Panc1 (cell line): ENCODE measurements at regions not wholly inside any gene's neighbourhood (a gene's known extent, or its start where the extent isn't known, plus 50 kb on each side); places are given as distances from the start of the nearest gene placed in this dataset.

Source experiments
- ATAC-seq: fragments of 200-7000 bp; cut with Tn5 transposase; 2 replicates; pipeline ENCODE4 v1.9.1; 2020; ENCODE audit warnings: mild to moderate bottlenecking, moderate library complexity
- BruUV-seq: library from RNA; stranded (reverse); fragments of 400-500 nt; replicated peaks from 2 replicates; lab custom pipeline; 2021; lab: Mats Ljungman, UMichigan
- CTCF ChIA-PET: fragments of 300-600 bp; sonication (Branson Sonifier 250); formaldehyde crosslinking; loops from one replicate; lab custom pipeline; 2022; ENCODE audit warnings: antibody characterized with exemption; lab: Charles Lee
- POLR2A ChIA-PET: fragments of 300-600 bp; sonication (Branson Sonifier 250); formaldehyde crosslinking; loops from one replicate; lab custom pipeline; 2022; ENCODE audit warnings: antibody characterized with exemption; lab: Charles Lee
- DNase-seq: peaks from one replicate; pipeline ENCODE4 v3.0.0-alpha.2; 2010; ENCODE audit warnings: low read depth, low spot score
- H3K27ac ChIP-seq: 2 replicates; pipeline ENCODE4 v1.5.1; 2011; ENCODE audit warnings: mild to moderate bottlenecking, low read length, inconsistent platforms
- H3K27me3 ChIP-seq: fragments of 200-500 bp; sonication (Bioruptor generic); 2 replicates; pipeline ENCODE4 v1.6.0; 2014; ENCODE audit warnings: low read length, inconsistent platforms; ENCODE audit not compliant: control insufficient read depth, insufficient read depth
- H3K36me3 ChIP-seq: fragments of 200-500 bp; sonication (Bioruptor generic); 2 replicates; pipeline ENCODE4 v1.5.1; 2014; ENCODE audit warnings: inconsistent platforms, mild to moderate bottlenecking, low read length, moderate library complexity; ENCODE audit not compliant: control insufficient read depth, insufficient read depth
- H3K4me1 ChIP-seq: 2 replicates; pipeline ENCODE4 v1.5.1; 2011; ENCODE audit warnings: inconsistent platforms, mild to moderate bottlenecking, low read length, moderate library complexity; ENCODE audit not compliant: control insufficient read depth, insufficient read depth
- H3K4me3 ChIP-seq, 2 experiments: 2 replicates each; pipeline ENCODE4 v1.5.1; 2011 to 2012; ENCODE audit warnings: low read depth in 2 of 2, low read length in 2 of 2, mild to moderate bottlenecking in 2 of 2, inconsistent platforms in 1 of 2, moderate library complexity in 1 of 2
- H3K9me3 ChIP-seq: fragments of 200-500 bp; sonication (Bioruptor generic); 2 replicates; pipeline ENCODE4 v1.5.1; 2014; ENCODE audit warnings: low read depth, mild to moderate bottlenecking, inconsistent platforms, low read length, moderate library complexity; ENCODE audit not compliant: control insufficient read depth, insufficient read depth
- CTCF ChIP-seq: fragments of 450-650 bp; IDR thresholded peaks from 2 replicates; pipeline ENCODE4 v1.5.1; 2017; ENCODE audit warnings: mild to moderate bottlenecking
- POLR2AphosphoS5 ChIP-seq: IDR thresholded peaks from 2 replicates; pipeline ENCODE4 v1.6.1; 2012; ENCODE audit warnings: mild to moderate bottlenecking, low read depth, low read length, moderate library complexity
- REST ChIP-seq, 2 experiments: IDR thresholded peaks; 2 replicates each; pipeline ENCODE4 v1.6.1; 2011 to 2012; ENCODE audit warnings: low read depth in 2 of 2, control low read depth in 1 of 2, low read length in 1 of 2, mild to moderate bottlenecking in 1 of 2, moderate library complexity in 1 of 2; ENCODE audit not compliant: insufficient read depth in 1 of 2
- SIN3A ChIP-seq: IDR thresholded peaks from 2 replicates; pipeline ENCODE4 v1.6.1; 2012; ENCODE audit warnings: low read depth, mild to moderate bottlenecking, low read length, moderate library complexity, borderline replicate concordance; ENCODE audit not compliant: insufficient read depth
- TCF7L2 ChIP-seq: IDR thresholded peaks from 2 replicates; pipeline ENCODE4 v1.6.1; 2011; ENCODE audit warnings: mild to moderate bottlenecking, low read depth, low read length, inconsistent platforms
- in situ Hi-C: cut with HindIII; loops from 2 replicates; pipeline ENCODE4 v1.10.0; 2016; ENCODE audit warnings: low sequenced_read_pairs, low pct_unique_long_range_greater_than_20kb
- intact Hi-C: fragments of 100-400 bp; cut with micrococcal nuclease; formaldehyde crosslinking; loops from one replicate; pipeline ENCODE4 v1.10.0; 2022; ENCODE audit not compliant: unreplicated experiment

GRCh38 chr3:89762405-89762804 is 655.0 kb downstream of the EPHA3 start:
- POLR2A ChIA-PET, result no interaction called here
- Histone ChIP-seq H3K4me1 (no peaks in the 10 kb centered on the region), H3K27ac (no peak overlapping the region), H3K9me3 (no peaks in the 10 kb centered on the region), H3K27me3 (no peaks in the 10 kb centered on the region), H3K4me3 (no peak overlapping the region), H3K36me3 (no peaks in the 10 kb centered on the region)
- CTCF ChIA-PET, result no interaction called here
- intact Hi-C loops (no loop called here), in situ Hi-C loops (no loop called here)
- no peak for ATAC-seq
- no peak for DNase-seq
- no TSS peak for BruUV-seq
- TF ChIP-seq POLR2AphosphoS5 (no peak), REST (IDR thresholded peaks at IDR 0.05; ENCODE audit: insufficient read depth in 1 of 2, low read depth in 2 of 2, low read length in 1 of 2) (no peak), CTCF (no peak), TCF7L2 (no peak), SIN3A (no peak)

- in situ Hi-C loops, result no loop called here
- no TSS peak for BruUV-seq
- no peak for TF ChIP-seq CTCF
- no peak for TF ChIP-seq SIN3A
- TF ChIP-seq REST (IDR thresholded peaks at IDR 0.05; ENCODE audit: insufficient read depth in 1 of 2, low read depth in 2 of 2, low read length in 1 of 2), result no peak
- TF ChIP-seq POLR2AphosphoS5, result no peak
- TF ChIP-seq TCF7L2, result no peak
- ATAC-seq (no peak), DNase-seq (no peak)
- no peaks in the 10 kb centered on the region for H3K4me1 ChIP-seq
- no peak overlapping the region for H3K27ac ChIP-seq
- H3K4me3 ChIP-seq, result no peak overlapping the region
- intact Hi-C loops, result no loop called here
- no peaks in the 10 kb centered on the region for H3K36me3 ChIP-seq
- ChIA-PET CTCF (no interaction called here), POLR2A (no interaction called here)
- no peaks in the 10 kb centered on the region for H3K27me3 ChIP-seq
- no peaks in the 10 kb centered on the region for H3K9me3 ChIP-seq
Observed at GRCh38 chr3:89783341-89783927, 676.0 kb downstream of the EPHA3 start.
